NCI-H748 (cell line): ENCODE measurements at regions not wholly inside any gene's neighbourhood (a gene's known extent, or its start where the extent isn't known, plus 50 kb on each side); places are given as distances from the start of the nearest gene placed in this dataset.

Experiments
- DNase-seq: peaks from one replicate; lab custom pipeline; 2025; ENCODE audit not compliant: unreplicated experiment; lab: John Stamatoyannopoulos, UW

DNA sequence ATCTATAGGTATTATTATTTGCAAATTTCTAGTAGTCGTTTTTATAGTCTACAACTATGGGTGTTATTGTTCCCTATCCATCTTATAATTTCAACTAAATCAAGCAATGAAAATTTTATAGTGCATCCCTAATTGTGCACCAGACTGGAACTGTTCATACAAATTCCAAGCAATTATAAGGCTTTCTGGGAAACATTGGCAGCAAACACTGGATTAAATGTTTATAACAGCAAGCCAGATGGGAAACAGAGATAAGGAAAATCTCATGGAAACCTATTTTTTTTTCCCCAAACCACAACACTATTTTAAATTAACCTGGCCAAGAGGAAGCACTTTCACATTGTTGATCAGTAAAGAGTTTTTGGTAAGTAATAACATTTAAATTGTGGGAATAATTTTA, 524.3 kb downstream of the RASEF start:
- DNase-seq: peak; percentile 26

DNA sequence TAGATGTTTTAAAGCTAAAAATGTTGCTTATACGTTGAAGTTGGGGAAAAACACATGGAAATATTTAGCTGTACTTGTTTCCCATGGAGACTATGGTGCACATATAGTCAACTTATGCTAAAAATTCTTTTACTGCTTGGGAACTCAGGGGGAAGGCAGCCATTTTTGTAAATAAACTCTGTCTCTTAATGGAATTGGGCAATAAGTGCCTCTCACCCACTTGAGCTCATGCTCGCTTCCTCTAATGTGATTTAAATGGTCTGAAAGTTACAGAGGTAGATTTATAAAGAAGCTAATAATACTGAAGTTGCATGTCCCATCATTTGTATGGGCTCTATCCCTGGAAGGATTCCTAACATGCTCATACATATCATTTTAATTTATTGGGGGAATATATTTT, 523.8 kb downstream of the RASEF start:
- DNase-seq: peak; percentile 21

GRCh38 chr9:82539856-82540579, 522.9 kb downstream of the RASEF start:
- no peak for DNase-seq

DNA sequence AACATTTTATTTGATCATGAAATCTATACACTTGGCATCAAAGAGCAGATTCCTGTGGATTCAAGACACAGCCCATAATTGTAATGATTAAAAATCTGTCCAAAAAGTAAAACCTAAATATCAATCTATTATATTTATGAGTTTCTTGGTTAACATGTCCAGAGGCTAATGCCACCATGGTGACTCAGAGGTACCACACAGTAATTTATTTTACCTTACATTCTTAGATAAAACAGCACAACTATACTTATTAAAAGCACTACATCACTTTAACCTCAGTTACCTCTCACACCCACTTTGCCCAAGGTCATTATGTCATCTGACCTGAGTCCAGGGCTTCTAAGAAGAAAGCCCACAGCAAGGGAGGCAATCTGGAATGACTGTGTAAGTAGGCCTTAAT, 519.2 kb downstream of the RASEF start:
- DNase-seq: no peak

DNA sequence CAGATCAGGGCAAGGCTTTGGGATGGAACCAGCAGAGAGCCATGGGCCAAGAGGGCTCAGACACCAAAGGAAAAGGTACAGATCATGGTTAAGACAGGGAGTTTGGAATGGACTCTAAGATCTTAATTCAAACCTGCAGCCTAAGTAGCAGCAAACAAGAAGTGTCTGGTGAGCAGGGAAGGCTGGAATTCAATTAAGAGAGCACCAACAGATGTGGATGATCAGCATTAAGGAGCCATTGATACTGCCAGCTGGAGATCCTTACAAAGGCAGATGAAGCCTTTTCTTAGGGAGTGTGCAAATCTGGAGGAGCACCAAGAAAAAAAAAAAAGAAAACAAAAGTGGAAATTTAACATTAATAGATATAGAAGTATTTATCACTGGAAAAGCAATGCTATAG, 516.8 kb downstream of the RASEF start:
- DNase-seq: no peak

DNA sequence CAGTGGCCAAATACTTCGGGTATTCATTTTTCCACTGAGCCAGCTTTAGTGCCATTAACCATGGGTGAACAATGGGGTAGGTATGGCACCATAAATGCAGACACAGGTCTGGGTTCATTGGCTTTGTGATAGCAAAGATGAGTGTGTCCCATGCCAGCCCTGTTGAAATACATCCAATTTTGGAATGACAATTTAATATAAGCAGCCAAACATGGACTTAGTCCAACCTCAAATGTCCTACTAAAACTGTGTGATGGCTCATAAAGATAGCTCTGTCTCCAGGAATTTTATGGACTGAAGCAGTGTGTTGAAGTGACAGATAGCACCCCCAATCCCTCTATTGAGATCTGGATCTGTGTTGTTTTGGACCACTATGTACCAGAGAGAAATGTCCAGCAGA, 514.9 kb downstream of the RASEF start:
- DNase-seq: no peak

- DNase-seq: peak; percentile 27
Observed at GRCh38 chr9:82549174-82549821, 513.6 kb downstream of the RASEF start.

- no peak for DNase-seq
Observed at GRCh38 chr9:82552784-82553183, 510.2 kb downstream of the RASEF start.

- no peak for DNase-seq
Observed at GRCh38 chr9:82553654-82554366, 509.1 kb downstream of the RASEF start.

- no peak for DNase-seq
Observed at GRCh38 chr9:82554381-82554780, 508.6 kb downstream of the RASEF start.

DNA sequence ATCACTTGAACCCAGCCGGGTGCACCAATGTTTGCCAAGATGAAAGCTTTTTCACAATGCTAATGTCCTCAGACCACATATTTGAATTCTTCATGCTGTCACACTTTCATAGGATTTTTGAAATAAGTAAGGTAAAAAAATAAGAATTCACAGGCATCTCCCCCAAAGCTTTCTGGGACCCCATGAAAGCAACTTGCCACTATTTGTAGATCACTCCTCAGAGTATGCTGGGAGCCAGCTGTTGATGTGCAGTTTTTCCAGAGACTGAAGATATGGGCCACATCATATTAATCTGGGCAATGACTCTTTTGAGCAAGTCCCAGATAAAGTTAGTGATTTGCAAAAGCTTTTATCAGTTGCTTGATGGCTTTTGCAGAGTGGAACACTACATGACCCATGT, 507.9 kb downstream of the RASEF start:
- DNase-seq: no peak

DNA sequence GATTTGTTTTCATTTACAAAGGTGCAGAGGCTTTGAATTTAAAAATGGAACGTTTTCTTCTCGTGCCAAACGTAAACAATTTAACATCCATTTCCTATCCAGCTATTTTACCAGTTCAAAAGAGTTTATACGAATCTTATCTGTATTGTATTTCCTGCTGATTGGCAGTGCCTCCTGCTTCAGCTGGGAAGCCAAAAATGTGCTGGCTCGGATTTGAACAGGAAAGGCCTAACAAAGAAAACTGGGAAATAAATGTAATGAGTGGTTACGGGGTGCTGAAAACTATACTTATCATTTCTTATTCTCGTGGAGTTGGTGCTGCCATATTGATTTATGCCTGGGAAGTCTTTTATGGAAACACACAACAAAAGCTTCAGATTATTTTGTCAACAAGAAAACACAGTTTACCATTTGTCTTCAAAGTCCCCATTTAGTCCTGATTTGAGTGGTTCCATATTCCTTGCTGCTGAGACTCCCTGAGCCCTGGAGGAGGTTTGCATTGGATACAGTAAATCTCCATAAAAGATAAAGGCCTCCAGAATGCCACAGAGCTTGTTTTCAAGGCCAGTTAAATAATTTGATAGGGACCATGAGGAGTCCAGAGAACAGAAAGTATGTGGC, 507.4 kb downstream of the RASEF start:
- DNase-seq: no peak

DNA sequence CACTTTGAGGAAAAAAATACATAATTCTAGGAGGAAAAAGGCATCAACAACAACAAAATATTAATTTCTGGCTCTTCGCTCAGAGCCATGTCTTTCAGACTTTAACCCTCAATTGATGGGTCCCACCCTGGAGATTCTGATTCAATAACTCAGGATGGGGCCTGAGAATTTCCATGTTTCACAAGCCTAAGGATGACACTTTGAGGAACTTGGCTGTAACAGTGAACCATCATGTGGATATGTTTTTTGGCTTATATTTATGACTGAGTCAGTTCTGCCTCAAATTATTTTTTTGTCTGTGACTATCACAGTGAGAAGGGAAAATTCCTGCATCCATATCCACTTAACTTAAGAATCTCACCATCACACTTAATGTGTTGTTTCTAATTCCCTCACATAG, 504.6 kb downstream of the RASEF start:
- DNase-seq: no peak

- no peak for DNase-seq
Observed at GRCh38 chr9:82558855-82559630, 503.9 kb downstream of the RASEF start.

GRCh38 chr9:82560036-82560435, 502.9 kb downstream of the RASEF start:
- DNase-seq: no peak

GRCh38 chr9:82560457-82560904, 502.5 kb downstream of the RASEF start:
- DNase-seq: peak; percentile 99

GRCh38 chr9:82563094-82563493, 499.8 kb downstream of the RASEF start:
- DNase-seq: no peak

GRCh38 chr9:82563841-82564240, 499.1 kb downstream of the RASEF start:
- no peak for DNase-seq

GRCh38 chr9:82565188-82565969, 497.6 kb downstream of the RASEF start:
- no peak for DNase-seq

DNA sequence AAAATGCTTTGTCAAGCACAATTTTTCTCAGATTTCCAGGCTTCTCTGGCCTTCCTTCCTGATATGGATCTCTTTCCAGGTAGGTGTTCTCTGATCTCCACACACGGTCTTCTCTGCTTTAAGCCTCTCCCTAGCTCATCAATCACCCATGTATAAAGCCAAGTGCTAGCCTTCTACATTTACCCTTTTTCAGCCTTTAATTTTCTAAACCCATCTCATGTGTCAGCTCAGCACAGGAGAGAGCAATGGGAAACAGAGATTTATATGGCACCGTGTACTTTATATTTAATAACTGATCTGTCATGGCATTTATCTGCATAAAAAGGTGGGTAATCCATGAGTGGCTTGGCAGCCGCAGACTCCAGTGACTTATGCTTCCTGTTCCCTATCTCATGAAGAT, 495.0 kb downstream of the RASEF start:
- DNase-seq: no peak
